Brain microvascular endothelial cell (primary cell): ENCODE measurements at regions not wholly inside any gene's neighbourhood (a gene's known extent, or its start where the extent isn't known, plus 50 kb on each side); places are given as distances from the start of the nearest gene placed in this dataset.

Source experiments
- DNase-seq: peaks from one replicate; pipeline ENCODE4 v3.0.0-alpha.2; 2020
- H3K27ac ChIP-seq: fragments of 250-450 bp; sonication (Bioruptor Pico); 2 replicates; pipeline ENCODE4 v1.5.1; 2020; ENCODE audit warnings: mild to moderate bottlenecking, moderate library complexity
- H3K27me3 ChIP-seq: fragments of 250-450 bp; sonication (Bioruptor Pico); replicated peaks from 2 replicates; pipeline ENCODE4 v1.5.1; 2020; ENCODE audit warnings: mild to moderate bottlenecking
- H3K36me3 ChIP-seq: fragments of 250-450 bp; sonication (Bioruptor Pico); replicated peaks from 2 replicates; pipeline ENCODE4 v1.5.1; 2020; ENCODE audit warnings: mild to moderate bottlenecking
- H3K4me3 ChIP-seq: 2 replicates; pipeline ENCODE4 v1.5.1; 2011; ENCODE audit warnings: low read depth, mild to moderate bottlenecking, control low read depth, low read length, moderate library complexity
- in situ Hi-C: cut with HindIII; loops from 2 replicates; pipeline ENCODE4 v1.10.0; 2017; ENCODE audit warnings: low sequenced_read_pairs, low pct_ligation_motif_present
- TF ChIP-seq, protein P1 (sequence below): IDR thresholded peaks from 2 replicates; pipeline ENCODE4 v1.5.1; 2011; ENCODE audit warnings: low read depth, mild to moderate bottlenecking, moderate library complexity, low read length, control low read depth, inconsistent platforms; ENCODE audit errors: missing control alignments

DNA sequence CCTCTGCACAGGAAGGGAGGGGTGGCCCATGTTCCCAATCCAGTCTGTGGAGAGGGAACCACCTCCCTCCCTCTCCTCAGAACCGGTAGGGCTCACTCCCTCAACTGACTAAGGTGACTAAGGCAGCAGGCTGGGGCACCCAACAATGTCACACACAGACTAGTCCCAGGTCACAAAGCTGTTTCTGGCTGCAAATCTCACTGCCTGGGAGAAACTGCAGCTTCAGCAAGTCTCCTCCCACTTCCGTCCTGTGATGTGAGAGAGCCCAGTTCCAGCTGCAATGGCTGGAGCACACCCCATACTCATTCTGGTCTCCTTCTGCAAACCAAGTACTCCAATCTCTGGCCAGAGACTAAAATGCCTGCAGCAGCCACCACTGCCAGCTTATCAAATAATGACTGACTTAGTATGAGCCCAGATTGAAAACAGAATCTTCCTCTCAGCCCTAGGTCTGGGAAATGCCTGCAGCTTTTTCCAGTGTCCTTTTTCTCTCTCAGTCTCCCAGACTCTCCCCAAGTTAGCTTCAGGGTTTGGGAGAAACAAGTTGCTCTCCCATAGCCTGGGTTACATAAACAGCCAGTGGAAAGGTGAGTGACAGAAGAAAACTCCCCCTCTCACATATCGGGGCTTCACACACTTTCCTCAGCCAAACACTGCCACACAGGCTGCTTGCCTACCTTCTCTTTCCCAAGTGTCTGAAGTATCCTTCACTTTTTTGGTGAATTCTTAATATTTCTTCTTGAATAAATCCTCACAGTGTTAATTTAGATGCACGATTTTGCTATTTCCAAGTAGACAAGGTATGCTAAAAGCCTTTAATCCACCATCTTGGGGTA lies 247.4 kb upstream of the RASA1 start:
- no peak for DNase-seq
- no peak overlapping the region for H3K4me3 ChIP-seq
- in situ Hi-C loops = no loop called here
- no peaks in the 10 kb centered on the region for H3K36me3 ChIP-seq
- H3K27ac ChIP-seq = no peak overlapping the region
- H3K27me3 ChIP-seq = no peaks in the 10 kb centered on the region
- TF ChIP-seq, protein P1, sequence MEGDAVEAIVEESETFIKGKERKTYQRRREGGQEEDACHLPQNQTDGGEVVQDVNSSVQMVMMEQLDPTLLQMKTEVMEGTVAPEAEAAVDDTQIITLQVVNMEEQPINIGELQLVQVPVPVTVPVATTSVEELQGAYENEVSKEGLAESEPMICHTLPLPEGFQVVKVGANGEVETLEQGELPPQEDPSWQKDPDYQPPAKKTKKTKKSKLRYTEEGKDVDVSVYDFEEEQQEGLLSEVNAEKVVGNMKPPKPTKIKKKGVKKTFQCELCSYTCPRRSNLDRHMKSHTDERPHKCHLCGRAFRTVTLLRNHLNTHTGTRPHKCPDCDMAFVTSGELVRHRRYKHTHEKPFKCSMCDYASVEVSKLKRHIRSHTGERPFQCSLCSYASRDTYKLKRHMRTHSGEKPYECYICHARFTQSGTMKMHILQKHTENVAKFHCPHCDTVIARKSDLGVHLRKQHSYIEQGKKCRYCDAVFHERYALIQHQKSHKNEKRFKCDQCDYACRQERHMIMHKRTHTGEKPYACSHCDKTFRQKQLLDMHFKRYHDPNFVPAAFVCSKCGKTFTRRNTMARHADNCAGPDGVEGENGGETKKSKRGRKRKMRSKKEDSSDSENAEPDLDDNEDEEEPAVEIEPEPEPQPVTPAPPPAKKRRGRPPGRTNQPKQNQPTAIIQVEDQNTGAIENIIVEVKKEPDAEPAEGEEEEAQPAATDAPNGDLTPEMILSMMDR = no peak

DNA sequence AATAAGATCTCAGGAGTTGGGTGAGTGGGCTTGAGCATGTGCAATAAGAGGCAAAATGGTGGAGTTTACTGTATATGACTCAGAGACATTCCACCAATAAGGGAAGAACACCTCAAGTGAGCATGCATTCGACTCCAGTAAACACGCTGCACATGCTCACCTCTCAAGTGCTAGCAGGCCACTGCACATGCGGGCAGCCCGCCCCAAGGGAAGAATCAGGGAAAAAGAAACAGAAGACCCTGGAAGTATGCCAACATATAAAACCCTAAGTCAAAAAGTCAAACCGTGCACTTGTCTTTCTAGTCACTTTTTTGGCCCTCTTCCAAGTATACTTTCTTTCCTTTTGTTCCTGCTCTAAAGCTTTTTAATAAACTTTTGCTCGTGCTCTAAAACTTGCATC lies 245.3 kb upstream of the RASA1 start:
- H3K4me3 ChIP-seq = no peak overlapping the region
- in situ Hi-C loops = no loop called here
- H3K27ac ChIP-seq = no peak overlapping the region
- no peak for DNase-seq
- TF ChIP-seq, protein P1 = no peak
- H3K36me3 ChIP-seq = no peaks in the 10 kb centered on the region
- H3K27me3 ChIP-seq = no peaks in the 10 kb centered on the region

DNA sequence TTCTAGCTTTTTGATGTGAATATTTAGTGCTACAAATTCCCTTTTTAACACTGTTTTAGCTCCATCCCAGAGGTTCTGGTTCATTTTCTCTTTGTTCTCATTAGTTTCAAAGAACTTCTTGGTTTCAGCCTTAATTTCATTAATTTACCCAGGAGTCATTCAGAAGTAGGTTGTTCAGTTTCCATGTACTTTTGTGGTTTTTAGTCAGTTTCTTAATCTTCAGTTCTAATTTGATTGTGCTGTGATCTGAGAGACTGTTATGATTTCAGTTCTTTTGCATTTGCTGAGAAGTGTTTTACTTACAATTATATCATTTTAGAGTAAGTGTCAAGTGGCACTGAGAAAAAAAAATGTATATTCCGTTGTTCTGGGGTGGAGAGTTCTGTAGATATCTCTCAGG lies 240.1 kb upstream of the RASA1 start:
- no peak overlapping the region for H3K4me3 ChIP-seq
- no peaks in the 10 kb centered on the region for H3K36me3 ChIP-seq
- DNase-seq = no peak
- TF ChIP-seq, protein P1 = no peak
- H3K27me3 ChIP-seq = no peaks in the 10 kb centered on the region
- H3K27ac ChIP-seq = no peak overlapping the region
- in situ Hi-C loops = no loop called here

- in situ Hi-C loops = no loop called here
- Histone ChIP-seq H3K36me3 (no peaks in the 10 kb centered on the region), H3K27me3 (no peaks in the 10 kb centered on the region), H3K4me3 (no peak overlapping the region), H3K27ac (no peak overlapping the region)
- DNase-seq = no peak
- TF ChIP-seq, protein P1 = no peak
Observed at GRCh38 chr5:87029951-87030350, 237.7 kb upstream of the RASA1 start.

DNA sequence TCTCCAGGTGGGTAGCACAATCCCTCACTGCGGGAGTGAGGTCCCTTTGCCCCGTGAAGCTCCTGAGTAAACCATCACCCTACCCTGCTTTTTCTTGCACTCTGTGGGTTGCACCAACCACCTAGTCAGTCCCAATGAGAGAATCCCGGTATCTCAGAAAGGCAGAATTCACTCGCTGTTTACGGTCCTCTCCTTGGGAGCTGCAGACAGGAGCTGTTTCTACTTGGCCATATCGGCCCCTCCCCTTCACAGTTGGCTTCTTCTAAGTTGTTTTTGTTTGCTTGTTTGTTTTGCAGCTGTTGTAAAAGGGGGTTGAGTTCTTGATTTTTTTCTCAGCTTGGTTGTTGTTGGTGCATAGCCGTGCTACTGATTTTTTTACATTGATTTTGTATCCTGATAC lies 237.0 kb upstream of the RASA1 start:
- no peak for DNase-seq
- in situ Hi-C loops = no loop called here
- no peak overlapping the region for H3K27ac ChIP-seq
- H3K4me3 ChIP-seq = no peak overlapping the region
- TF ChIP-seq, protein P1 = no peak
- no peaks in the 10 kb centered on the region for H3K36me3 ChIP-seq
- no peaks in the 10 kb centered on the region for H3K27me3 ChIP-seq

DNA sequence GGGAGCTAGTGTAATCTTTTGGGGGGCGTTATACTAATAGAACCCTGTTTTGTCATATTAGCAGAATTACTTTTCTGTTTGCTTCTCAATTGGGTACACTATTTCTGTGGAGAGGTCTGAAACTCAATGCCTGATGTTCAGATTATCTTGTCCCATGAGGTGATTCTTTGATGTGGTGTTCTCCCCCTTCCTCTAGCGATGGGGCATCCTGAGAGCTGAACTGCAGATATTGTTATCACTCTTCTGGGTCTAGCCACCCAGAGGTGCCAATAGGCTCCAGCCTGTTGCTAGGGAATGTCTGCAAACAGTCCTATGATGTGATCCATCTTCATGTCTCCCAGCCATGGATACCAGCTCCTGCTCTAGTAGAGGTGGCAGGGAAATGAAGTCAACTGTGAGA lies 233.1 kb upstream of the RASA1 start:
- H3K4me3 ChIP-seq = no peak overlapping the region
- no peaks in the 10 kb centered on the region for H3K27me3 ChIP-seq
- no peaks in the 10 kb centered on the region for H3K36me3 ChIP-seq
- in situ Hi-C loops = no loop called here
- TF ChIP-seq, protein P1 = no peak
- H3K27ac ChIP-seq = no peak overlapping the region
- DNase-seq = no peak
